ENCODE measurements at regions not wholly inside any gene's neighbourhood (a gene's known extent, or its start where the extent isn't known, plus 50 kb on each side); places are given as distances from the start of the nearest gene placed in this dataset.
A peak's percentile ranks its signal among the peaks of the same experiment; 100 is the strongest.

GRCh38 chr4:151484396-151485102 is 75.6 kb downstream of the FHIP1A start:
- no peak overlapping the region for H4K8ac ChIP-seq (ENCODE audit: low read depth in 2 of 2, low read length in 2 of 2)
- no peaks in the 10 kb centered on the region for H3K9me1 ChIP-seq (ENCODE audit: insufficient read depth, low read length)
- no peak overlapping the region for H3K56ac ChIP-seq (ENCODE audit: extremely low read depth, insufficient read depth, low read length)
- H3K18ac ChIP-seq (ENCODE audit: low read depth, low read length): no peak overlapping the region; the same call in 1 of the 2 replicates
- intact Hi-C loops (cut with micrococcal nuclease) (no loop called here), in situ Hi-C loops (cut with MboI; ENCODE audit: low sequenced_read_pairs) (no loop called here), dilution Hi-C loops (cut with HindIII; ENCODE audit: low sequenced_read_pairs, unreplicated experiment) (no loop called here)
- H3K27me3 ChIP-seq (ENCODE audit: control insufficient read depth, insufficient read depth, low read length): peaks cover 4% of the 10 kb centered on the region; the same call in 1 of the 2 replicates
- H3K4me3 ChIP-seq (ENCODE audit: insufficient read depth, low read depth, low read length): no peak overlapping the region
- H2AK5ac ChIP-seq (ENCODE audit: low read depth, low read length): no peak overlapping the region
- H3K9me3 ChIP-seq (ENCODE audit: control insufficient read depth, insufficient read depth, low read length): no peaks in the 10 kb centered on the region
- no TSS peak for BruUV-seq (replicated peaks)
- H3K4ac ChIP-seq (ENCODE audit: low read depth, low read length): no peak overlapping the region
- no peaks in the 10 kb centered on the region for H3K79me1 ChIP-seq (ENCODE audit: low read depth in 1 of 2, low read length in 2 of 2)
- CTCF ChIA-PET: interaction anchor here (1.2 kb wide), 1 partner anchor 27 kb away, joined by 7 read pairs; no protein-coding TSS in a partner anchor
- no peak overlapping the region for H3K9ac ChIP-seq (ENCODE audit: low read depth, low read length)
- H4K20me1 ChIP-seq (ENCODE audit: insufficient read depth, low read length): no peaks in the 10 kb centered on the region
- H2BK120ac ChIP-seq (ENCODE audit: low read depth, low read length): no peak overlapping the region; the same call in 1 of the 2 replicates
- H2BK5ac ChIP-seq (ENCODE audit: low read depth, low read length, poor library complexity, severe bottlenecking): no peak overlapping the region
- H3K27ac ChIP-seq (ENCODE audit: insufficient read depth, low read length): no peak overlapping the region
- no peaks in the 10 kb centered on the region for H3K36me3 ChIP-seq (ENCODE audit: control insufficient read depth, insufficient read depth, low read length)
- 71% methylated on average over 1 of the region's 2 CpGs; no CpG with 5 or more reads in 1 of the 2 experiments for WGBS, 2 experiments (ENCODE audit: extremely low coverage in 2 of 2, insufficient read length in 1 of 2)
- no peak overlapping the region for H3K14ac ChIP-seq (replicated peaks; ENCODE audit: low read depth, low read length)
- no peak overlapping the region for H2AFZ ChIP-seq (replicated peaks; ENCODE audit: low read length, poor library complexity)
- POLR2A ChIA-PET (ENCODE audit: unreplicated experiment): no interaction called here
- DNase-seq: peak; percentile 77
- H4K91ac ChIP-seq (ENCODE audit: insufficient read depth, low read depth, low read length): no peak overlapping the region; the same call in 1 of the 2 replicates
- H3K4me2 ChIP-seq (ENCODE audit: low read depth, low read length): no peak overlapping the region
- no peak overlapping the region for H2BK20ac ChIP-seq (ENCODE audit: low read depth, low read length)
- peak; percentile 96 for ATAC-seq (ENCODE audit: low read depth)
- H2BK15ac ChIP-seq (ENCODE audit: low read depth, low read length): no peak overlapping the region
- H3K23ac ChIP-seq (ENCODE audit: low read depth, low read length): no peak overlapping the region
- no peak overlapping the region for H2AK9ac ChIP-seq (replicated peaks; ENCODE audit: low read depth, low read length, poor library complexity)
- TF ChIP-seq MAFK (IDR thresholded peaks at IDR 0.05; ENCODE audit: low read depth, low read length) (peak; percentile 16; the same call in 1 of the 2 replicates), NFE2L2 (IDR thresholded peaks at IDR 0.05; ENCODE audit: low read depth, low read length) (peak; percentile 11; the same call in 1 of the 2 replicates), FOS (IDR thresholded peaks at IDR 0.05; ENCODE audit: low read depth, low read length) (peak; percentile 28; the same call in 1 of the 2 replicates), MXI1 (IDR thresholded peaks at IDR 0.05; ENCODE audit: borderline replicate concordance, low read depth, low read length) (no peak)
- no peak overlapping the region for H4K5ac ChIP-seq (ENCODE audit: low read depth, low read length)
- H3K4me1 ChIP-seq (ENCODE audit: control insufficient read depth, insufficient read depth, low read length): peaks cover 2% of the 10 kb centered on the region; the same call in 1 of the 2 replicates

Data from IMR-90 (cell line).